ENCODE measurements at regions not wholly inside any gene's neighbourhood (a gene's known extent, or its start where the extent isn't known, plus 50 kb on each side); places are given as distances from the start of the nearest gene placed in this dataset.

DNA sequence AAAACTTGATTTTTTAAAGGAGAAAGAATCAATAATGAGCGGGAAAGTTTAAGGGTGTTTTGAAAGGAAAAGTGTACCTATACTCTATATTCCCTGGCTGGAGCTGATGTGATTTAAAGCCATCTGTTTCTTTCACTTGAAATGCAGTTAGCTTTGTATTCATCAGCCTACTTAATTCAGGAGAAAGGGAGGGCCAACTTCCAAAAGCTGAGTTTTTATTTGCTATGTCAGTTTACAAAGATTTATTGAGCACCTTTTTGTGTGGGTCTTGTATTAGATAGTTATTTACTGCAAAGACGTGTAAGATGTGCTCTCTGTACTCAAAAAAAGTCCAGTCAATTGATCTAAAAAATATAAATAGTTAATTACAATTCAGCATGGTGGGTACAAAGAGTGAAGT lies 176.2 kb upstream of the GOLIM4 start:
- no peak for DNase-seq
- no peak overlapping the region for H3K4me3 ChIP-seq
- 65 to 80% methylated on average over 2 of the region's 2 CpGs for WGBS, 2 donors
- TF ChIP-seq, protein P1, sequence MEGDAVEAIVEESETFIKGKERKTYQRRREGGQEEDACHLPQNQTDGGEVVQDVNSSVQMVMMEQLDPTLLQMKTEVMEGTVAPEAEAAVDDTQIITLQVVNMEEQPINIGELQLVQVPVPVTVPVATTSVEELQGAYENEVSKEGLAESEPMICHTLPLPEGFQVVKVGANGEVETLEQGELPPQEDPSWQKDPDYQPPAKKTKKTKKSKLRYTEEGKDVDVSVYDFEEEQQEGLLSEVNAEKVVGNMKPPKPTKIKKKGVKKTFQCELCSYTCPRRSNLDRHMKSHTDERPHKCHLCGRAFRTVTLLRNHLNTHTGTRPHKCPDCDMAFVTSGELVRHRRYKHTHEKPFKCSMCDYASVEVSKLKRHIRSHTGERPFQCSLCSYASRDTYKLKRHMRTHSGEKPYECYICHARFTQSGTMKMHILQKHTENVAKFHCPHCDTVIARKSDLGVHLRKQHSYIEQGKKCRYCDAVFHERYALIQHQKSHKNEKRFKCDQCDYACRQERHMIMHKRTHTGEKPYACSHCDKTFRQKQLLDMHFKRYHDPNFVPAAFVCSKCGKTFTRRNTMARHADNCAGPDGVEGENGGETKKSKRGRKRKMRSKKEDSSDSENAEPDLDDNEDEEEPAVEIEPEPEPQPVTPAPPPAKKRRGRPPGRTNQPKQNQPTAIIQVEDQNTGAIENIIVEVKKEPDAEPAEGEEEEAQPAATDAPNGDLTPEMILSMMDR (IDR thresholded peaks at IDR 0.05), result no peak
- no peak for TF ChIP-seq POLR2A (IDR thresholded peaks at IDR 0.05)
- H3K4me1 ChIP-seq, result no peaks in the 10 kb centered on the region
- intact Hi-C loops (cut with DNase I; ENCODE audit: low total_unique reads), result no loop called here
- no peaks in the 10 kb centered on the region for H3K27me3 ChIP-seq
- no peak overlapping the region for H3K27ac ChIP-seq
- H3K36me3 ChIP-seq (ENCODE audit: low read depth, missing control alignments), result no peaks in the 10 kb centered on the region
- H3K9me3 ChIP-seq, result no peaks in the 10 kb centered on the region

DNA sequence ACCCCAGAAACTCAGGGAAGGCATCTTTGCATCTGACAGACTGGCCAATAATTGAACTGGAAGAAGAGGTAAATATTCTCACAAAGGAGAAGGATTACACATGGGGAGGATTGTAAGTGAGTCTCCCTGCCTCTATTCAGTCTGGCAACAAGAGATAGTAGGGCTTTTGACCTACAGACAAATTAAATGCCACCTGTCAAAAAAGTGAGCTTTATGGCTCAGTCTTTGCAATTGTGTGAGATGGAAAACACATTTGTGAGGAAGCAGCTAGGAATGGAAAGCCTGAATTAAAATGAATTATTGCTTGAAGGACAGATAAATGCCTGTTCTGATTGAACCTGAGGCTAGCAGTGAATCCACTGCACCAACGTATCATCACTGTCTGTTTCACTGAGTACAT lies 173.3 kb upstream of the GOLIM4 start:
- H3K27me3 ChIP-seq, result no peaks in the 10 kb centered on the region
- TF ChIP-seq, protein P1 (IDR thresholded peaks at IDR 0.05), result no peak
- no peak for TF ChIP-seq POLR2A (IDR thresholded peaks at IDR 0.05)
- H3K36me3 ChIP-seq (ENCODE audit: low read depth, missing control alignments), result no peaks in the 10 kb centered on the region
- no peak overlapping the region for H3K27ac ChIP-seq
- no peak overlapping the region for H3K4me3 ChIP-seq
- no peaks in the 10 kb centered on the region for H3K9me3 ChIP-seq
- DNase-seq, result no peak
- H3K4me1 ChIP-seq, result no peaks in the 10 kb centered on the region
- intact Hi-C loops (cut with DNase I; ENCODE audit: low total_unique reads), result no loop called here
- WGBS, 2 donors, result 52 to 56% methylated on average over 1 of the region's 1 CpG

DNA sequence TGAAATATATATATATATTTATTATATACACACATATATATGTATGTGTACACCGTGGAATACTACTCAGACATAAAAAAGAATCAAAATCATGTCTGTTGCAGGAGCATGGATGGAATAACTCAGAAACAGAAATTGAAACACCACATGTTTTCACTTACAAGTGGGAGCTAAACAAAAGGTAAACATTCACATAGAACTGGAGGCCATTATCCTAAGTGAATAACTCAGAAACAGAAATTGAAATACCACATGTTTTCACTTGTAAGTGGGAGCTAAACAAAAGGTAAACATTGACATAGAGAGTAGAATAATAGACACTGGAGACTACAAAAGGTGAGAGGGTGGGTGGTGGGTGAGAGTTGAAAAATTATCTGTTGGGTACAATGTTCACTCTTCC lies 171.5 kb upstream of the GOLIM4 start:
- Histone ChIP-seq H3K36me3 (ENCODE audit: low read depth, missing control alignments) (no peaks in the 10 kb centered on the region), H3K27ac (no peak overlapping the region), H3K9me3 (no peaks in the 10 kb centered on the region), H3K4me1 (no peaks in the 10 kb centered on the region), H3K27me3 (no peaks in the 10 kb centered on the region), H3K4me3 (no peak overlapping the region)
- WGBS, 2 donors, result 81 to 98% methylated on average over 1 of the region's 1 CpG
- DNase-seq, result no peak
- TF ChIP-seq, protein P1 (IDR thresholded peaks at IDR 0.05), result no peak
- no peak for TF ChIP-seq POLR2A (IDR thresholded peaks at IDR 0.05)
- intact Hi-C loops (cut with DNase I; ENCODE audit: low total_unique reads), result no loop called here

DNA sequence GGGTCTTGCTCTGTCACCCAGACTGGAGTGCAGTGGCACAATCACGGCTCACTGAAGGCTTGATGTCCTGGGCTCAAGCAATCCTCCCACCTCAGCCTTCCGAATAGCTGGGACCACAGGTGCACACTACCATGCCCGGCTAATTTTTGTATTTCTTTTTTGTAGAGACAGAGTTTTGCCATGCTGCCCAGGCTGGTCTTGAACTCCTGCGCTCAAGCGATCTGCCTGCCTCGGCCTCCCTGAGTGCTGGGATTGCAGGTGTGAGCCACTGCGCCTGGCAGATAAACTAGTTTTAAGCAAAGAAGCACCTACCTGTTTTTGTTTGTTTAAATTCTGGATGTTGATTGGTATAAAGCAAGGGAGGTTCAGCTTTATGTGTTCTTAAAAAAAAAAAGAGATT lies 170.6 kb upstream of the GOLIM4 start:
- Histone ChIP-seq H3K36me3 (ENCODE audit: low read depth, missing control alignments) (no peaks in the 10 kb centered on the region), H3K9me3 (no peaks in the 10 kb centered on the region), H3K4me1 (no peaks in the 10 kb centered on the region), H3K27ac (no peak overlapping the region), H3K27me3 (no peaks in the 10 kb centered on the region), H3K4me3 (no peak overlapping the region)
- 90 to 93% methylated on average over 7 of the region's 7 CpGs for whole genome bisulfite sequencing, 2 donors
- no peak for DNase-seq
- intact Hi-C loops (cut with DNase I; ENCODE audit: low total_unique reads), result no loop called here
- TF ChIP-seq, protein P1 (IDR thresholded peaks at IDR 0.05), result no peak
- no peak for TF ChIP-seq POLR2A (IDR thresholded peaks at IDR 0.05)

GRCh38 chr3:168262887-168263286 lies 167.2 kb upstream of the GOLIM4 start:
- Histone ChIP-seq H3K4me3 (no peak overlapping the region), H3K9me3 (no peaks in the 10 kb centered on the region), H3K4me1 (no peaks in the 10 kb centered on the region), H3K27me3 (no peaks in the 10 kb centered on the region), H3K36me3 (ENCODE audit: low read depth, missing control alignments) (no peaks in the 10 kb centered on the region), H3K27ac (no peak overlapping the region)
- DNase-seq, result no peak
- TF ChIP-seq, protein P1 (IDR thresholded peaks at IDR 0.05), result no peak
- TF ChIP-seq POLR2A (IDR thresholded peaks at IDR 0.05), result no peak
- intact Hi-C loops (cut with DNase I; ENCODE audit: low total_unique reads), result no loop called here

Measured in testis (tissue), 2 donors.